Chondrocyte (in vitro differentiated cells): ENCODE measurements at regions not wholly inside any gene's neighbourhood (a gene's known extent, or its start where the extent isn't known, plus 50 kb on each side); places are given as distances from the start of the nearest gene placed in this dataset.

Experiments
- DNase-seq: peaks from one replicate; pipeline ENCODE4 v3.0.0; 2021; ENCODE audit warnings: mixed read lengths, low spot score
- H3K27ac Mint-ChIP-seq: one replicate; pipeline ENCODE4 v1.8.0; 2021; ENCODE audit warnings: mild to moderate bottlenecking, moderate library complexity, mixed read lengths; ENCODE audit not compliant: unreplicated experiment
- H3K27me3 Mint-ChIP-seq: 2 replicates; pipeline ENCODE4 v1.8.0; 2021; ENCODE audit warnings: low read depth, mixed read lengths
- H3K36me3 Mint-ChIP-seq: 2 replicates; pipeline ENCODE4 v1.8.0; 2021; ENCODE audit warnings: low read depth, mixed read lengths
- H3K4me1 Mint-ChIP-seq: 2 replicates; pipeline ENCODE4 v1.8.0; 2021; ENCODE audit warnings: low read depth, mild to moderate bottlenecking, mixed read lengths
- H3K4me3 Mint-ChIP-seq: one replicate; pipeline ENCODE4 v1.8.0; 2021; ENCODE audit warnings: mild to moderate bottlenecking, moderate library complexity, mixed read lengths; ENCODE audit not compliant: unreplicated experiment
- H3K9me3 Mint-ChIP-seq: 2 replicates; pipeline ENCODE4 v1.8.0; 2021; ENCODE audit warnings: low read depth, mixed read lengths
- TF ChIP-seq, protein P1 (sequence below): fragments of 200-600 bp; sonication (generic); IDR thresholded peaks from 2 replicates; pipeline ENCODE4 v1.5.0; 2021; ENCODE audit warnings: antibody characterized with exemption, mild to moderate bottlenecking, moderate library complexity

GRCh38 chr3:79976466-79976865 is 208.7 kb upstream of the ROBO1 start:
- peaks cover 27% of the 10 kb centered on the region for H3K4me1 Mint-ChIP-seq
- no peaks in the 10 kb centered on the region for H3K9me3 Mint-ChIP-seq
- no peak for DNase-seq
- H3K27ac Mint-ChIP-seq = no peak overlapping the region
- H3K36me3 Mint-ChIP-seq = peaks cover 1% of the 10 kb centered on the region
- H3K4me3 Mint-ChIP-seq = no peak overlapping the region
- TF ChIP-seq, protein P1, sequence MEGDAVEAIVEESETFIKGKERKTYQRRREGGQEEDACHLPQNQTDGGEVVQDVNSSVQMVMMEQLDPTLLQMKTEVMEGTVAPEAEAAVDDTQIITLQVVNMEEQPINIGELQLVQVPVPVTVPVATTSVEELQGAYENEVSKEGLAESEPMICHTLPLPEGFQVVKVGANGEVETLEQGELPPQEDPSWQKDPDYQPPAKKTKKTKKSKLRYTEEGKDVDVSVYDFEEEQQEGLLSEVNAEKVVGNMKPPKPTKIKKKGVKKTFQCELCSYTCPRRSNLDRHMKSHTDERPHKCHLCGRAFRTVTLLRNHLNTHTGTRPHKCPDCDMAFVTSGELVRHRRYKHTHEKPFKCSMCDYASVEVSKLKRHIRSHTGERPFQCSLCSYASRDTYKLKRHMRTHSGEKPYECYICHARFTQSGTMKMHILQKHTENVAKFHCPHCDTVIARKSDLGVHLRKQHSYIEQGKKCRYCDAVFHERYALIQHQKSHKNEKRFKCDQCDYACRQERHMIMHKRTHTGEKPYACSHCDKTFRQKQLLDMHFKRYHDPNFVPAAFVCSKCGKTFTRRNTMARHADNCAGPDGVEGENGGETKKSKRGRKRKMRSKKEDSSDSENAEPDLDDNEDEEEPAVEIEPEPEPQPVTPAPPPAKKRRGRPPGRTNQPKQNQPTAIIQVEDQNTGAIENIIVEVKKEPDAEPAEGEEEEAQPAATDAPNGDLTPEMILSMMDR = no peak
- H3K27me3 Mint-ChIP-seq = no peaks in the 10 kb centered on the region

- DNase-seq = no peak
- TF ChIP-seq, protein P1 = no peak
- peak overlapping the region; percentile 67 for H3K27ac Mint-ChIP-seq
- no peaks in the 10 kb centered on the region for H3K27me3 Mint-ChIP-seq
- H3K4me1 Mint-ChIP-seq = peaks cover 31% of the 10 kb centered on the region
- H3K4me3 Mint-ChIP-seq = no peak overlapping the region
- H3K9me3 Mint-ChIP-seq = no peaks in the 10 kb centered on the region
- peaks cover 1% of the 10 kb centered on the region for H3K36me3 Mint-ChIP-seq
Measured at GRCh38 chr3:79973917-79974595, 206.3 kb upstream of the ROBO1 start.

- H3K4me3 Mint-ChIP-seq = no peak overlapping the region
- H3K9me3 Mint-ChIP-seq = no peaks in the 10 kb centered on the region
- H3K27ac Mint-ChIP-seq = peak overlapping the region; percentile 17
- H3K27me3 Mint-ChIP-seq = no peaks in the 10 kb centered on the region
- peaks cover 1% of the 10 kb centered on the region for H3K36me3 Mint-ChIP-seq
- peaks cover 31% of the 10 kb centered on the region for H3K4me1 Mint-ChIP-seq
- DNase-seq = no peak
- TF ChIP-seq, protein P1 = no peak
Measured at GRCh38 chr3:79973482-79973881, 205.7 kb upstream of the ROBO1 start.

DNA sequence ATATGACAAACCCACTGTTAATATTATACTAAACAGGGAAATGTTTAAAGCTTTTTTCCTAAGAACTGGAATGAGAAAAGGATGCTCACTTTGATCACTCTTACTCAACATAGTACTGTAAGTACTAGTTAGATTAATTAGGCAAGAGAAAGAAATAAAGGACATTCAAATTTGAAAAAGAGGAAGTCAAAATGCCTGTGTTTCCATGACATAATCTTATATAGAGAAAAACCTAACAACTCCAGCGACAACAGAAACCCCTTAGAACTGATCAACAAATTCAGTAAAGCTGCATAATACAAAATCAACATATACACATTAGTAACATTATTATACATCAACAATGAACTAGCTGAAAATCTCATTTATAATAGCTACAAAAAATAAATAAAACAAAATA is 200.6 kb upstream of the ROBO1 start:
- peaks cover 12% of the 10 kb centered on the region for H3K9me3 Mint-ChIP-seq
- H3K4me1 Mint-ChIP-seq = peaks cover 9% of the 10 kb centered on the region
- no peak overlapping the region for H3K27ac Mint-ChIP-seq
- no peaks in the 10 kb centered on the region for H3K27me3 Mint-ChIP-seq
- no peak overlapping the region for H3K4me3 Mint-ChIP-seq
- H3K36me3 Mint-ChIP-seq = peaks cover 2% of the 10 kb centered on the region
- DNase-seq = no peak
- TF ChIP-seq, protein P1 = no peak

DNA sequence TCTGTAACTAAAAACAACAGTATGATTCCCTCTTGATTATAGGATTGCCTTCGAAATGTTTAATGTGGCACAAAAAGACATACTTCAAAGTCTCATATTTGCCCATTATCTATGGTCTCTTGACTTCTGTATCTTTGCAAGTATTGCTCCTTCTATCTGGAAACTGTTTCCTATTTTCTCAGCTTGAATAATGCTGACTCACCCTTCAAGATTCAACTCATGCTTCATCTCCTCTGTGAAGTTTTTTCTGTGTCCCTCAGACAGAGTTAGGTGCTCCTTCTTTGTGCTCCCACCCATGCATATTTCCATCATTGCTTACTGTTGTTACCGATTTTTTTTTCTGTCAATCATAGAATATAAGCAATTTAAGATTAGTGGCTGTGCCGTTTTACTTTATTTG is 192.8 kb upstream of the ROBO1 start:
- Mint-ChIP-seq H3K27me3 (no peaks in the 10 kb centered on the region), H3K4me3 (no peak overlapping the region), H3K36me3 (peaks cover 3% of the 10 kb centered on the region), H3K4me1 (no peaks in the 10 kb centered on the region), H3K27ac (no peak overlapping the region), H3K9me3 (peaks cover 13% of the 10 kb centered on the region)
- DNase-seq = no peak
- TF ChIP-seq, protein P1 = no peak
